HEK293T (cell line): ENCODE measurements at regions not wholly inside any gene's neighbourhood (a gene's known extent, or its start where the extent isn't known, plus 50 kb on each side); places are given as distances from the start of the nearest gene placed in this dataset.

Experiments used
- ARNT ChIP-seq: fragments of 450-650 bp; IDR thresholded peaks from 2 replicates; pipeline ENCODE4 v1.6.1; 2017; ENCODE audit warnings: mild to moderate bottlenecking
- BHLHE40 ChIP-seq: fragments of 450-650 bp; IDR thresholded peaks from 2 replicates; pipeline ENCODE4 v1.6.1; 2016; ENCODE audit warnings: mild to moderate bottlenecking, moderate library complexity, borderline replicate concordance
- FOXM1 ChIP-seq: fragments of 450-650 bp; IDR thresholded peaks from 2 replicates; pipeline ENCODE4 v1.6.1; 2017; ENCODE audit warnings: mild to moderate bottlenecking, borderline replicate concordance
- NFRKB ChIP-seq: fragments of 450-650 bp; IDR thresholded peaks from 2 replicates; pipeline ENCODE4 v1.6.1; 2016; ENCODE audit warnings: mild to moderate bottlenecking, moderate library complexity
- SP1 ChIP-seq: fragments of 450-650 bp; IDR thresholded peaks from 2 replicates; pipeline ENCODE4 v1.6.1; 2017
- SUZ12 ChIP-seq: fragments of 450-650 bp; IDR thresholded peaks from 2 replicates; pipeline ENCODE4 v1.6.1; 2016; ENCODE audit warnings: mild to moderate bottlenecking

DNA sequence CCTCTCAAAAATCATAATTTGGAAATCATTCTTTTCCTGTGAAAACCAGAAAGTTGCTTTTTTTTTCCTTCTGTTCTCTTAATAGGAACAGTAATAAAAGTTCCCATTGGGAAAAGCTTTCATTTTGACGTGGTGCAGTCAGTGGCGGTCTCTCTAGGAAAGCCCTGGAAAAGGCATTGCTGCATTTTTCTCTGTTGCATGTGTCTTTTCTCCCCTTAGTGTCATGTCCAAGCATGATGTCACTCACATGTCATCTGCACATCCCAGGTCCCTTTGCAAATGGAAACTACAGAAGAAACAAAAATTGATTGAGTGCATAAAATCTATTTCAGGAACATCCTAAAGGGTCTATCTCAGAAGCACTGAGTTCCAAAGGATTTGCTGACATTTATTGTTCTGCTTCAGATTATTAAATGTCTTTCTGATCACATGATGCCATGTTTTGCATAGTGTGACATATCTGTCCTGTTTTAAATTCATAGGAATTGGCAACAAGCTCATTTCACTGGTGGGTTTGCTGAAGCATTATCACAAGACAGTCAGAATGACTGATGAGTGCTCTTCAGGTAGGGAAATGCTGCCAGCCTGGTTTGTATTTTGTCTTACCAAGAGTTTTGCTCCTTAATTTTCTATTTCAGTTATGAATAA lies 208.7 kb downstream of the SOX4 start:
- TF ChIP-seq BHLHE40 (no peak), ARNT (no peak), SP1 (no peak), FOXM1 (no peak), NFRKB (no peak), SUZ12 (no peak)
